ENCODE measurements at regions not wholly inside any gene's neighbourhood (a gene's known extent, or its start where the extent isn't known, plus 50 kb on each side); places are given as distances from the start of the nearest gene placed in this dataset.

- H3K9ac ChIP-seq (ENCODE audit: low read depth in 1 of 2, low read length in 2 of 2): no peak overlapping the region
- no peaks in the 10 kb centered on the region for H3K27me3 ChIP-seq (ENCODE audit: control insufficient read depth in 2 of 2, insufficient read depth in 2 of 2, low read length in 2 of 2)
- H3K27ac ChIP-seq (ENCODE audit: low read depth in 2 of 2, low read length in 2 of 2): no peak overlapping the region
- no peaks in the 10 kb centered on the region for H3K36me3 ChIP-seq (ENCODE audit: control insufficient read depth in 2 of 2, insufficient read depth in 2 of 2, low read length in 2 of 2)
- H3K9me3 ChIP-seq (ENCODE audit: control insufficient read depth in 2 of 2, low read length in 2 of 2): no peaks in the 10 kb centered on the region
- H3K4me3 ChIP-seq (ENCODE audit: low read length in 2 of 2): no peak overlapping the region
- H3K4me1 ChIP-seq (ENCODE audit: control insufficient read depth in 2 of 2, insufficient read depth in 2 of 2, low read length in 2 of 2): no peaks in the 10 kb centered on the region
Measured at GRCh38 chr11:19605520-19606371, 106.9 kb upstream of the NAV2 start.

DNA sequence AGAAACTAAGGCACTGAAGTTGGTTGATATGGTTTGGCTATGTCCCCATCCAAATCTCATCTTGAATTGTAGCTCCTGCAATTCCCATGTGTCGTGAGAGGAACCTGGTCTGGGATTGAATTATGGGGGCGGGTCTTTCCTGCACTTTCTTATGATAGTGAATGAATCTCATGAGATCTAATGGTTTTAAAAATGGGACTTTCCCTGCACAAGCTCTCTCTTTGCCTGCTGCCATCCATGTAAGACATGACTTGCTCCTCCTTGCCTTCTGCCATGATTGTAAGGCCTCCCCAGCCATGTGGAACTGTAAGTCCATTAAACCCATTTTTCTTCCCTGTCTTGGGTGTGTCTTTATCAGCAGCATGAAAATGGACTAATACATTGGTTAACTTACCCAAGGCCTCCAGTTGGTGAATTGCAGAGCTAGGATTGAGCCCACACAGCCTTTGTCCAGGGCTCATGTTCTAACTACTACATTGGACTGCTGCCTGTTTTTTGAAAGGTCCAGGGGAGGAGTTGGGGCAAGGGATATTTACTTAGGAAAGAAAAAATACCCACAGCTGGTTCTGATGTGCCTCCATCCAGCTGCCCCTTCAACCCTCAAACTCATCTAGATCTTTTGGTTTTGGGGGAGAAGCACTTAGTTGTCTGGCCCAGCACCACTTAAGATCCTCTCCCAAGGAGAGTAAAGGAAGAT is 107.8 kb upstream of the NAV2 start:
- H3K27me3 ChIP-seq (ENCODE audit: control insufficient read depth in 2 of 2, insufficient read depth in 2 of 2, low read length in 2 of 2): no peaks in the 10 kb centered on the region
- H3K9me3 ChIP-seq (ENCODE audit: control insufficient read depth in 2 of 2, low read length in 2 of 2): no peaks in the 10 kb centered on the region
- no peak overlapping the region for H3K9ac ChIP-seq (ENCODE audit: low read depth in 1 of 2, low read length in 2 of 2)
- H3K4me3 ChIP-seq (ENCODE audit: low read length in 2 of 2): no peak overlapping the region
- H3K27ac ChIP-seq (ENCODE audit: low read depth in 2 of 2, low read length in 2 of 2): no peak overlapping the region
- no peaks in the 10 kb centered on the region for H3K4me1 ChIP-seq (ENCODE audit: control insufficient read depth in 2 of 2, insufficient read depth in 2 of 2, low read length in 2 of 2)
- H3K36me3 ChIP-seq (ENCODE audit: control insufficient read depth in 2 of 2, insufficient read depth in 2 of 2, low read length in 2 of 2): no peaks in the 10 kb centered on the region

DNA sequence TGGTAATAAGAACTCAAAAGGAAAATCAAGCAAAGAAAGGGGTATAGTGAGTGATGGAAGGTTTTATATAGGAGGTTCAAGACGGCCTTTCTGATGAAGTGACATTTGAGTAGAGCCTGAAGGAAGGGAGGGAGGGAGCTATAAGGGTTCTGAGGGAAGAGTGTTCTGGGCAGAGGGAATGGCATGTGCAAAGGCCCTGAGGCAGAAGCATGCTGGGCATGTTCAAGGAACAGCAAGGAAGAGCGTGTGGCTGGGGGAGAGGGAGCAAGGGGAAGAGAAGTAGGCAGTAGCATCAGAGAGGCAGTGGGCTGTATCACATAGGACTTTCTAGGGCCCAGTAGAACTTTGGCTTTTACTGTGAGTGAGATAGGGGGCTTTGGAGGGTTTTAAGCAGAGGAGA is 108.9 kb upstream of the NAV2 start:
- Histone ChIP-seq H3K36me3 (ENCODE audit: control insufficient read depth in 2 of 2, insufficient read depth in 2 of 2, low read length in 2 of 2) (no peaks in the 10 kb centered on the region), H3K9ac (ENCODE audit: low read depth in 1 of 2, low read length in 2 of 2) (no peak overlapping the region), H3K27ac (ENCODE audit: low read depth in 2 of 2, low read length in 2 of 2) (no peak overlapping the region), H3K27me3 (ENCODE audit: control insufficient read depth in 2 of 2, insufficient read depth in 2 of 2, low read length in 2 of 2) (no peaks in the 10 kb centered on the region), H3K4me3 (ENCODE audit: low read length in 2 of 2) (no peak overlapping the region), H3K4me1 (ENCODE audit: control insufficient read depth in 2 of 2, insufficient read depth in 2 of 2, low read length in 2 of 2) (no peaks in the 10 kb centered on the region), H3K9me3 (ENCODE audit: control insufficient read depth in 2 of 2, low read length in 2 of 2) (no peaks in the 10 kb centered on the region)

DNA sequence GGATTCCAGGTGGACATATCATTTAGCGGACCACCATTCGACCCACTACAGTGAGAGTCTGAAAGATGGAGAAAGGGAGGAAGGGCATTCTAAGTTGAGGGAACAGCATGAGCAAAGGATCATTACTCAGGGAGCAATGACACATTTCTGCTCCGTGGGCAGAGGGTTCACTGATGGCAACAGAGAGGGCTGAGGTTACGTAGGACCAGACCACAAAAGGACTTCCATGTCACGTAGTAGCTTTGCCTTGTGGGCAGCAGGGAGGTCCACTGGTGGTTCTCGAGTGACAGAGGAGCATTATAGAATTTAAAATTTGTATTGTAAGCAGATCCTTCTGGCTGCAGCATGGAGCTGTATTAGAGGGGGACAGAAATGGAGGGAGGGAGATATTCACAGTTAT is 109.7 kb upstream of the NAV2 start:
- Histone ChIP-seq H3K27ac (ENCODE audit: low read depth in 2 of 2, low read length in 2 of 2) (no peak overlapping the region), H3K9me3 (ENCODE audit: control insufficient read depth in 2 of 2, low read length in 2 of 2) (no peaks in the 10 kb centered on the region), H3K36me3 (ENCODE audit: control insufficient read depth in 2 of 2, insufficient read depth in 2 of 2, low read length in 2 of 2) (no peaks in the 10 kb centered on the region), H3K9ac (ENCODE audit: low read depth in 1 of 2, low read length in 2 of 2) (no peak overlapping the region), H3K4me3 (ENCODE audit: low read length in 2 of 2) (no peak overlapping the region), H3K27me3 (ENCODE audit: control insufficient read depth in 2 of 2, insufficient read depth in 2 of 2, low read length in 2 of 2) (no peaks in the 10 kb centered on the region), H3K4me1 (ENCODE audit: control insufficient read depth in 2 of 2, insufficient read depth in 2 of 2, low read length in 2 of 2) (no peaks in the 10 kb centered on the region)

GRCh38 chr11:19602406-19602805 is 110.2 kb upstream of the NAV2 start:
- H3K4me1 ChIP-seq (ENCODE audit: control insufficient read depth in 2 of 2, insufficient read depth in 2 of 2, low read length in 2 of 2): no peaks in the 10 kb centered on the region
- no peaks in the 10 kb centered on the region for H3K36me3 ChIP-seq (ENCODE audit: control insufficient read depth in 2 of 2, insufficient read depth in 2 of 2, low read length in 2 of 2)
- H3K27ac ChIP-seq (ENCODE audit: low read depth in 2 of 2, low read length in 2 of 2): no peak overlapping the region
- no peaks in the 10 kb centered on the region for H3K27me3 ChIP-seq (ENCODE audit: control insufficient read depth in 2 of 2, insufficient read depth in 2 of 2, low read length in 2 of 2)
- H3K4me3 ChIP-seq (ENCODE audit: low read length in 2 of 2): no peak overlapping the region
- H3K9ac ChIP-seq (ENCODE audit: low read depth in 1 of 2, low read length in 2 of 2): no peak overlapping the region
- H3K9me3 ChIP-seq (ENCODE audit: control insufficient read depth in 2 of 2, low read length in 2 of 2): no peaks in the 10 kb centered on the region

GRCh38 chr11:19601235-19601634 is 111.4 kb upstream of the NAV2 start:
- H3K27me3 ChIP-seq (ENCODE audit: control insufficient read depth in 2 of 2, insufficient read depth in 2 of 2, low read length in 2 of 2): no peaks in the 10 kb centered on the region
- no peaks in the 10 kb centered on the region for H3K4me1 ChIP-seq (ENCODE audit: control insufficient read depth in 2 of 2, insufficient read depth in 2 of 2, low read length in 2 of 2)
- H3K4me3 ChIP-seq (ENCODE audit: low read length in 2 of 2): no peak overlapping the region
- no peak overlapping the region for H3K9ac ChIP-seq (ENCODE audit: low read depth in 1 of 2, low read length in 2 of 2)
- H3K9me3 ChIP-seq (ENCODE audit: control insufficient read depth in 2 of 2, low read length in 2 of 2): no peaks in the 10 kb centered on the region
- no peaks in the 10 kb centered on the region for H3K36me3 ChIP-seq (ENCODE audit: control insufficient read depth in 2 of 2, insufficient read depth in 2 of 2, low read length in 2 of 2)
- H3K27ac ChIP-seq (ENCODE audit: low read depth in 2 of 2, low read length in 2 of 2): no peak overlapping the region

DNA sequence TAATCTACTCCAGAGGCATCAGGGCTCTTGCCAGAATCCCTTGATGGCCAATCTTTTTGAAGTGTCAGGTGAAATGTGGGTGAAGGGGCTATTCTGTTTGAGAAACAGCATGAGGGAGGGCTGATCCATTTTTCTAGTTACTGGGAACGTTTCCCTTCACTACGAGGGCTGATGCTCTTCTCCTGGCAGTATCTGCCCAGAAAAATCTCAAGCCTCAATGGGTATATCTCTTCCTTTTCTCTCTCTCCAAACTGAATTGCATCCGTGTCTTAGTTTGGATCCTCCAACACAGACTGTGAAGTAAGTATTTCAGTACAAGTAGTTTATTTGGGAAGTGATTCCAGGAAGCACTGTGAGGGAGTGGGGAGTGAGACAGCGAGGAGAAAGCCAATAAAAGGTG is 113.0 kb upstream of the NAV2 start:
- no peak overlapping the region for H3K27ac ChIP-seq (ENCODE audit: low read depth in 2 of 2, low read length in 2 of 2)
- H3K36me3 ChIP-seq (ENCODE audit: control insufficient read depth in 2 of 2, insufficient read depth in 2 of 2, low read length in 2 of 2): no peaks in the 10 kb centered on the region
- no peaks in the 10 kb centered on the region for H3K27me3 ChIP-seq (ENCODE audit: control insufficient read depth in 2 of 2, insufficient read depth in 2 of 2, low read length in 2 of 2)
- H3K4me3 ChIP-seq (ENCODE audit: low read length in 2 of 2): no peak overlapping the region
- H3K4me1 ChIP-seq (ENCODE audit: control insufficient read depth in 2 of 2, insufficient read depth in 2 of 2, low read length in 2 of 2): no peaks in the 10 kb centered on the region
- no peak overlapping the region for H3K9ac ChIP-seq (ENCODE audit: low read depth in 1 of 2, low read length in 2 of 2)
- no peaks in the 10 kb centered on the region for H3K9me3 ChIP-seq (ENCODE audit: control insufficient read depth in 2 of 2, low read length in 2 of 2)

DNA sequence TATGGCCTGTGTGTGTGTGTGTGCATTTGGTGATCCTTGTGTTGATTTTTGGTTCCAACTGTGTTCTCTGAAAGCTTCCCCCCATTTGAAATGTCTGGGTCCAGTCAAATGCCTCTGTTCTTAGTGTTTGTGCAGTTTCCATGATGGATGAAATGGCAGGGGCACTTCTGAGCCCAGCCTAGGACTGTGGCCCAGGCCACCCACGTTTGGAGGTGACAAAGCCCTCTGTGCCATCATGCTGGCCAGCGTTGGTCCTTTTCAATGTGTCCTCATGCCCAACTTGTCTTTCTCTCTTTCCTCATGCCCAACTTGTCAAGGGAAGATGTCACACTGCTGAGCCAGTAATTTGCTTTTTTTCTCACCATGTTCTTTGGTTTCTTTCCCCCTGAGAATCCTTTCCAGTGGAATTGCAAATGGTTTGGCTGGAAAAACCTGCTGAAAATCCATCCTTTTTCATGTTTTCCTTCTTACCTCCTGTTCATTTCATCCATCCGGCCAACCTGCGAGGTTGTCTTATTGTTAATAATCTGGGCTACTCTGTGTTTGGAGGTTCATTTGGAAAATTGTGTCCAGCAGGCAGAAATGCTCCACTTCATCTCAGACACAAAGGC is 113.7 kb upstream of the NAV2 start:
- no peaks in the 10 kb centered on the region for H3K4me1 ChIP-seq (ENCODE audit: control insufficient read depth in 2 of 2, insufficient read depth in 2 of 2, low read length in 2 of 2)
- H3K9me3 ChIP-seq (ENCODE audit: control insufficient read depth in 2 of 2, low read length in 2 of 2): no peaks in the 10 kb centered on the region
- no peaks in the 10 kb centered on the region for H3K36me3 ChIP-seq (ENCODE audit: control insufficient read depth in 2 of 2, insufficient read depth in 2 of 2, low read length in 2 of 2)
- H3K27ac ChIP-seq (ENCODE audit: low read depth in 2 of 2, low read length in 2 of 2): no peak overlapping the region
- no peak overlapping the region for H3K4me3 ChIP-seq (ENCODE audit: low read length in 2 of 2)
- H3K9ac ChIP-seq (ENCODE audit: low read depth in 1 of 2, low read length in 2 of 2): no peak overlapping the region
- H3K27me3 ChIP-seq (ENCODE audit: control insufficient read depth in 2 of 2, insufficient read depth in 2 of 2, low read length in 2 of 2): peaks cover 0 to under 1% of the 10 kb centered on the region in 2 donors

GRCh38 chr11:19598456-19598855 is 114.2 kb upstream of the NAV2 start:
- Histone ChIP-seq H3K4me1 (ENCODE audit: control insufficient read depth in 2 of 2, insufficient read depth in 2 of 2, low read length in 2 of 2) (no peaks in the 10 kb centered on the region), H3K36me3 (ENCODE audit: control insufficient read depth in 2 of 2, insufficient read depth in 2 of 2, low read length in 2 of 2) (no peaks in the 10 kb centered on the region), H3K27ac (ENCODE audit: low read depth in 2 of 2, low read length in 2 of 2) (no peak overlapping the region), H3K9ac (ENCODE audit: low read depth in 1 of 2, low read length in 2 of 2) (no peak overlapping the region), H3K4me3 (ENCODE audit: low read length in 2 of 2) (no peak overlapping the region), H3K27me3 (ENCODE audit: control insufficient read depth in 2 of 2, insufficient read depth in 2 of 2, low read length in 2 of 2) (peaks cover 0 to 2% of the 10 kb centered on the region in 2 donors), H3K9me3 (ENCODE audit: control insufficient read depth in 2 of 2, low read length in 2 of 2) (no peaks in the 10 kb centered on the region)

GRCh38 chr11:19597876-19598275 is 114.8 kb upstream of the NAV2 start:
- Histone ChIP-seq H3K27ac (ENCODE audit: low read depth in 2 of 2, low read length in 2 of 2) (no peak overlapping the region), H3K36me3 (ENCODE audit: control insufficient read depth in 2 of 2, insufficient read depth in 2 of 2, low read length in 2 of 2) (no peaks in the 10 kb centered on the region), H3K9me3 (ENCODE audit: control insufficient read depth in 2 of 2, low read length in 2 of 2) (no peaks in the 10 kb centered on the region), H3K27me3 (ENCODE audit: control insufficient read depth in 2 of 2, insufficient read depth in 2 of 2, low read length in 2 of 2) (peaks cover 0 to 2% of the 10 kb centered on the region in 2 donors), H3K9ac (ENCODE audit: low read depth in 1 of 2, low read length in 2 of 2) (no peak overlapping the region), H3K4me1 (ENCODE audit: control insufficient read depth in 2 of 2, insufficient read depth in 2 of 2, low read length in 2 of 2) (no peaks in the 10 kb centered on the region), H3K4me3 (ENCODE audit: low read length in 2 of 2) (no peak overlapping the region)
